H9 (cell line): ENCODE measurements at regions not wholly inside any gene's neighbourhood (a gene's known extent, or its start where the extent isn't known, plus 50 kb on each side); places are given as distances from the start of the nearest gene placed in this dataset.
"Not testable (repeated sequence)": the region's sequence is repeated elsewhere in the genome, so short reads cannot be mapped to it uniquely, and the experiment has no call there.

Source experiments
- DNase-seq: peaks from one replicate; pipeline ENCODE4 v3.0.0-alpha.2; 2017
- H2AFZ ChIP-seq: one replicate; pipeline ENCODE4 v1.6.1; 2013; ENCODE audit warnings: mild to moderate bottlenecking, low read length, control low read depth, moderate library complexity
- H2AK5ac ChIP-seq: 2 replicates; pipeline ENCODE4 v1.6.1; 2013; ENCODE audit warnings: low read length, control low read depth, mixed read lengths; ENCODE audit not compliant: insufficient read length
- H2BK120ac ChIP-seq: one replicate; pipeline ENCODE4 v1.6.1; 2013; ENCODE audit warnings: low read depth, mild to moderate bottlenecking, low read length, control low read depth, inconsistent platforms; ENCODE audit not compliant: poor library complexity, severe bottlenecking
- H2BK12ac ChIP-seq: 2 replicates; pipeline ENCODE4 v1.6.1; 2013; ENCODE audit warnings: low read length, control low read depth, mixed read lengths, low read depth; ENCODE audit not compliant: insufficient read length
- H2BK15ac ChIP-seq: 2 replicates; pipeline ENCODE4 v1.6.1; 2013; ENCODE audit warnings: low read depth, low read length, control low read depth
- H2BK20ac ChIP-seq: one replicate; pipeline ENCODE4 v1.6.1; 2013; ENCODE audit warnings: low read depth, mild to moderate bottlenecking, low read length, control low read depth, inconsistent platforms; ENCODE audit not compliant: poor library complexity, severe bottlenecking
- H2BK5ac ChIP-seq: 2 replicates; pipeline ENCODE4 v1.6.1; 2013; ENCODE audit warnings: low read length, control low read depth, mixed read lengths; ENCODE audit not compliant: insufficient read length
- H3K14ac ChIP-seq: 2 replicates; pipeline ENCODE4 v1.6.1; 2013; ENCODE audit warnings: low read length, control low read depth; ENCODE audit not compliant: insufficient read depth
- H3K18ac ChIP-seq: 2 replicates; pipeline ENCODE4 v1.6.1; 2013; ENCODE audit warnings: low read depth, mild to moderate bottlenecking, mixed read lengths, low read length, control low read depth; ENCODE audit not compliant: insufficient read length
- H3K23ac ChIP-seq: 2 replicates; pipeline ENCODE4 v1.6.1; 2013; ENCODE audit warnings: low read length, control low read depth, mixed read lengths, low read depth; ENCODE audit not compliant: insufficient read length
- H3K23me2 ChIP-seq: 2 replicates; pipeline ENCODE4 v1.6.1; 2013; ENCODE audit warnings: low read depth, mild to moderate bottlenecking, mixed read lengths, low read length, control low read depth; ENCODE audit not compliant: insufficient read length, poor library complexity, severe bottlenecking
- H3K27ac ChIP-seq: 2 replicates; pipeline ENCODE4 v1.5.1; 2013; ENCODE audit warnings: low read length, control low read depth, mixed read lengths, low read depth; ENCODE audit not compliant: insufficient read length
- H3K27me3 ChIP-seq: 2 replicates; pipeline ENCODE4 v1.6.1; 2013; ENCODE audit warnings: low read length, control low read depth, inconsistent platforms; ENCODE audit not compliant: insufficient read depth
- H3K4ac ChIP-seq: 2 replicates; pipeline ENCODE4 v1.6.1; 2013; ENCODE audit warnings: low read depth, mild to moderate bottlenecking, control low read depth, inconsistent platforms, low read length, moderate library complexity
- H3K4me1 ChIP-seq: 2 replicates; pipeline ENCODE4 v1.6.1; 2013; ENCODE audit warnings: low read length, control low read depth, inconsistent platforms; ENCODE audit not compliant: insufficient read depth
- H3K4me2 ChIP-seq: 2 replicates; pipeline ENCODE4 v1.6.1; 2013; ENCODE audit warnings: low read length, control low read depth, mixed read lengths; ENCODE audit not compliant: insufficient read length, insufficient read depth
- H3K56ac ChIP-seq: 2 replicates; pipeline ENCODE4 v1.6.1; 2013; ENCODE audit warnings: low read depth, mild to moderate bottlenecking, mixed read lengths, low read length, control low read depth; ENCODE audit not compliant: insufficient read length
- H3K79me1 ChIP-seq: 2 replicates; pipeline ENCODE4 v1.6.1; 2013; ENCODE audit warnings: low read depth, mild to moderate bottlenecking, moderate library complexity, low read length, control low read depth, inconsistent platforms; ENCODE audit not compliant: insufficient read depth, poor library complexity, severe bottlenecking
- H3K79me2 ChIP-seq: 2 replicates; pipeline ENCODE4 v1.6.1; 2013; ENCODE audit warnings: low read length, control low read depth, inconsistent platforms; ENCODE audit not compliant: insufficient read depth
- H3K9ac ChIP-seq: 2 replicates; pipeline ENCODE4 v1.6.1; 2013; ENCODE audit warnings: low read length, control low read depth, mixed read lengths; ENCODE audit not compliant: insufficient read length; ENCODE audit errors: extremely low read depth
- H3K9me3 ChIP-seq: one replicate; pipeline ENCODE4 v1.6.1; 2013; ENCODE audit warnings: low read depth, low read length, inconsistent platforms; ENCODE audit not compliant: control insufficient read depth
- H3T11ph ChIP-seq: one replicate; pipeline ENCODE4 v1.6.1; 2013; ENCODE audit warnings: mild to moderate bottlenecking, low read length, control low read depth, inconsistent platforms
- H4K20me1 ChIP-seq: one replicate; pipeline ENCODE4 v1.6.1; 2013; ENCODE audit not compliant: control insufficient read depth, insufficient read length, insufficient read depth
- H4K5ac ChIP-seq: 2 replicates; pipeline ENCODE4 v1.6.1; 2013; ENCODE audit warnings: low read depth, mild to moderate bottlenecking, mixed read lengths, low read length, control low read depth; ENCODE audit not compliant: insufficient read length
- H4K8ac ChIP-seq: replicated peaks from 2 replicates; pipeline ENCODE4 v1.6.1; 2013; ENCODE audit warnings: low read length, control low read depth, mixed read lengths, low read depth; ENCODE audit not compliant: insufficient read length
- H4K91ac ChIP-seq: 2 replicates; pipeline ENCODE4 v1.6.1; 2013; ENCODE audit warnings: low read depth, mild to moderate bottlenecking, moderate library complexity, mixed read lengths, low read length, control low read depth; ENCODE audit not compliant: insufficient read length
- H3K27ac Mint-ChIP-seq, 3 experiments: 2 replicates in 2 of 3; 3 replicates in 1 of 3; pipeline ENCODE4 v1.8.0; 2020 to 2021; ENCODE audit warnings: mixed read lengths in 3 of 3, mild to moderate bottlenecking in 1 of 3, moderate library complexity in 1 of 3
- H3K27me3 Mint-ChIP-seq: 2 replicates; pipeline ENCODE4 v1.8.0; 2021; ENCODE audit warnings: low read depth, mild to moderate bottlenecking, moderate library complexity, mixed read lengths
- H3K36me3 Mint-ChIP-seq, 3 experiments: 2 replicates in 2 of 3; 3 replicates in 1 of 3; pipeline ENCODE4 v1.8.0; 2020 to 2021; ENCODE audit warnings: low read depth in 3 of 3, mixed read lengths in 3 of 3; ENCODE audit not compliant: insufficient read depth in 1 of 3
- H3K4me1 Mint-ChIP-seq, 2 experiments: 2 replicates each; pipeline ENCODE4 v1.8.0; 2020; ENCODE audit warnings: mixed read lengths in 2 of 2
- H3K4me3 Mint-ChIP-seq, 2 experiments: 2 replicates in 1 of 2; 3 replicates in 1 of 2; pipeline ENCODE4 v1.8.0; 2020 to 2021; ENCODE audit warnings: mild to moderate bottlenecking in 2 of 2, mixed read lengths in 2 of 2, moderate library complexity in 1 of 2
- H3K9me3 Mint-ChIP-seq, 2 experiments: 2 replicates in 1 of 2; 3 replicates in 1 of 2; pipeline ENCODE4 v1.8.0; 2020; ENCODE audit warnings: mild to moderate bottlenecking in 2 of 2, mixed read lengths in 2 of 2, moderate library complexity in 1 of 2
- CTCF ChIP-seq: fragments of 200-600 bp; sonication (generic); conservative IDR thresholded peaks from 3 replicates; pipeline ENCODE4 v1.8.0; 2021; ENCODE audit warnings: antibody characterized with exemption, mild to moderate bottlenecking
- WGBS: extraction: QIAGEN DNeasy Blood & Tissue Kit; methylation state at CpG from one replicate; pipeline ENCODE4 v1.1.7; 2013; ENCODE audit warnings: missing lambda C conversion rate, low lambda C conversion rate, mixed read lengths; ENCODE audit not compliant: insufficient read length; ENCODE audit errors: extremely low coverage; 5-methylcytosine and 5-hydroxymethylcytosine counted together

DNA sequence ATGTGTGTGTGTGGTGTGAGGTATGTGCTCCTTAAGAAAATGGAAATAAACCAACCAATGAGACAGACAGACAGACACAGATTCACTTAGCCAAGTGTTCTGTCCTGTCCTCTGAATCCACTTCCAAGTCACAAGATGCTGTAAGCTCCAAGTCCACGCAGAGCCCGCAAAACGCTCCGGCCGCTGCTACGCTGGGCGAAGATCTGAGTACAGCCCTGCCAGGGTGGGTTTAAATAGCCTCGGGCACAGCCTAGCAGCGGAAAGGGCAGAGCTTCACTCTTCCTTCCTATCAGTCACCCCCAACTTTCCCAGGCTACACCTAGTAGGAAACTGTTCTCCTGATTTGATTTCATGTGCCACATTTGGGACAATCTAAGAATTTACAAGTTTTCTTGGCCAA, 121.2 kb upstream of the ANKRD30BL start:
- Histone ChIP-seq H2BK12ac (no peak overlapping the region), H3K4me1 (no peaks in the 10 kb centered on the region), H3K4ac (no peak overlapping the region), H4K5ac (no peak overlapping the region), H2BK20ac (no peak overlapping the region), H3K27ac (no peak overlapping the region), H4K91ac (no peak overlapping the region), H3K4me2 (no peak overlapping the region), H3K23ac (no peak overlapping the region), H2BK5ac (no peak overlapping the region), H3K79me2 (no peaks in the 10 kb centered on the region), H3K56ac (no peak overlapping the region), H3K27me3 (no peaks in the 10 kb centered on the region), H4K8ac (no peak overlapping the region), H2BK120ac (no peak overlapping the region), H3K14ac (no peak overlapping the region), H3K79me1 (no peaks in the 10 kb centered on the region), H3K23me2 (no peaks in the 10 kb centered on the region), H3K18ac (no peak overlapping the region), H2AK5ac (no peak overlapping the region), H2BK15ac (no peak overlapping the region), H3K9me3 (peaks cover 6% of the 10 kb centered on the region), H4K20me1 (no peaks in the 10 kb centered on the region), H3K9ac (no peak overlapping the region), H3T11ph (no peak overlapping the region), H2AFZ (no peak overlapping the region)
- peaks cover 19 to 22% of the 10 kb centered on the region in 2 experiments for H3K9me3 Mint-ChIP-seq
- no CpG with 5 or more reads among the region's 9 CpGs for WGBS
- no peak overlapping the region for H3K4me3 Mint-ChIP-seq
- H3K27ac Mint-ChIP-seq, result no peak overlapping the region
- H3K4me1 Mint-ChIP-seq, result no peaks in the 10 kb centered on the region
- peaks cover 0 to 20% (median 3%) of the 10 kb centered on the region in 3 experiments; a peak in 5 of 7 replicates for H3K36me3 Mint-ChIP-seq
- no peak for TF ChIP-seq CTCF
- peaks cover 2% of the 10 kb centered on the region for H3K27me3 Mint-ChIP-seq
- no peak for DNase-seq

DNA sequence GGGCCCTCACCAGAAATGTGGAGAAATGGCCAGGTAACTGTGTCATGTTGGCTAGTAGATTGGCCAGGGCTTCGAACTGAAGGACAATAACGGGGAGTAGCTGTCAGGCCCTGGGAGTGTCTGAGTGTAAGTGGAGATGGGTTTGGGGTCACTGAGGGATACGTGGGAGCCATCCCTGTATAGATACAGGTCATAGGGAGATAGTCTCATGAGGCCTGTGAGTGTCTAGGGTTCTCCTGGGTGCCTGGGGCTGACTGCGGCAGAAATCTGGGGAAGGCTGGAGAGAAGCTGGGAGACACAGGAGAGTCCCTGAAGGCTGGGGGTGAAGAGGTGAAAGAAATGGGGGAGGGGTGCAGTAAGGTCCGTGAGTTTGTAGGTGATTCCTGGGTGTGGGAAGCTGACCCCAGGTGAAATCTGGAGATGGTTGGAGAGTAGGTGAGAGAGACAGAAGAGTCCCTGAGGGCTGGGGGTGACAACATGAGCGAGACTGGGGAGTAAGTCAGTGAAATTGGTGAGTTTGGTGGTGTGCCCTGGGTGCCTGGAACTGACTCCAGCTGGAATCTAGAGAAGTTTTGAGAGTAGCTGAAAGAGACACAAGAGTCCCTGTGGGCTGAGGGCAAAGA, 124.6 kb upstream of the ANKRD30BL start:
- H2AFZ ChIP-seq, H3K9me3 Mint-ChIP-seq, H3K14ac ChIP-seq, H3K23me2 ChIP-seq, H3K18ac ChIP-seq, H2BK5ac ChIP-seq, H3K23ac ChIP-seq, H3K9ac ChIP-seq, H4K5ac ChIP-seq, H3K27me3 Mint-ChIP-seq, H3T11ph ChIP-seq, H2AK5ac ChIP-seq, H3K27me3 ChIP-seq, DNase-seq, H3K4me1 ChIP-seq, H3K4ac ChIP-seq, H2BK15ac ChIP-seq, H3K4me3 Mint-ChIP-seq, H3K27ac ChIP-seq, H4K8ac ChIP-seq, H2BK20ac ChIP-seq, H3K27ac Mint-ChIP-seq, H3K79me2 ChIP-seq, H2BK120ac ChIP-seq, H3K36me3 Mint-ChIP-seq, H3K56ac ChIP-seq, H4K91ac ChIP-seq, H2BK12ac ChIP-seq, H3K4me1 Mint-ChIP-seq, H4K20me1 ChIP-seq, H3K79me1 ChIP-seq, H3K9me3 ChIP-seq, H3K4me2 ChIP-seq: not testable (repeated sequence)
- WGBS, result no CpG with 5 or more reads among the region's 6 CpGs
